Neuronal stem cell (in vitro differentiated cells): ENCODE measurements at regions not wholly inside any gene's neighbourhood (a gene's known extent, or its start where the extent isn't known, plus 50 kb on each side); places are given as distances from the start of the nearest gene placed in this dataset.
A peak's percentile ranks its signal among the peaks of the same experiment; 100 is the strongest.

Experiments used
- DNase-seq: peaks from one replicate; pipeline ENCODE4 v3.0.0-alpha.2; 2013; ENCODE audit warnings: low spot score
- H2AFZ ChIP-seq: one replicate; pipeline ENCODE4 v1.6.1; 2013; ENCODE audit warnings: mild to moderate bottlenecking, low read length, inconsistent platforms
- H2AK5ac ChIP-seq: 2 replicates; pipeline ENCODE4 v1.6.1; 2013; ENCODE audit warnings: low read depth, mild to moderate bottlenecking, inconsistent platforms, low read length, moderate library complexity, mixed read lengths
- H2BK120ac ChIP-seq: 2 replicates; pipeline ENCODE4 v1.6.1; 2013; ENCODE audit warnings: low read depth, mild to moderate bottlenecking, inconsistent platforms, low read length, moderate library complexity, mixed read lengths
- H2BK12ac ChIP-seq: one replicate; pipeline ENCODE4 v1.6.1; 2013; ENCODE audit warnings: low read length, inconsistent platforms
- H2BK15ac ChIP-seq: 2 replicates; pipeline ENCODE4 v1.6.1; 2013; ENCODE audit warnings: mild to moderate bottlenecking, low read length, inconsistent platforms, mixed read lengths
- H2BK5ac ChIP-seq: one replicate; pipeline ENCODE4 v1.6.1; 2013; ENCODE audit warnings: inconsistent platforms, mild to moderate bottlenecking, low read length, moderate library complexity
- H3K14ac ChIP-seq: one replicate; pipeline ENCODE4 v1.6.1; 2013; ENCODE audit warnings: low read length, inconsistent platforms
- H3K18ac ChIP-seq: 2 replicates; pipeline ENCODE4 v1.6.1; 2013; ENCODE audit warnings: low read length, inconsistent platforms
- H3K23ac ChIP-seq: 2 replicates; pipeline ENCODE4 v1.6.1; 2013; ENCODE audit warnings: low read depth, mild to moderate bottlenecking, mixed read lengths, low read length, inconsistent platforms; ENCODE audit not compliant: poor library complexity
- H3K27ac ChIP-seq: replicated peaks from 3 replicates; pipeline ENCODE4 v1.5.1; 2013; ENCODE audit warnings: low read length, inconsistent platforms
- H3K27me3 ChIP-seq, 3 experiments: 2 replicates each; pipeline ENCODE4 v1.6.1; 2013; ENCODE audit warnings: low read length in 3 of 3, mild to moderate bottlenecking in 2 of 3, inconsistent platforms in 1 of 3, low read depth in 1 of 3, mixed read lengths in 1 of 3, moderate library complexity in 1 of 3; ENCODE audit not compliant: control insufficient read depth in 3 of 3, insufficient read depth in 3 of 3
- H3K36me3 ChIP-seq, 2 donors: replicated peaks in 1 of 2; 2 replicates each; pipeline ENCODE4 v1.6.1; 2013; ENCODE audit warnings: low read length in 2 of 2; ENCODE audit not compliant: control insufficient read depth in 2 of 2, insufficient read depth in 2 of 2
- H3K4ac ChIP-seq: 2 replicates; pipeline ENCODE4 v1.6.1; 2013; ENCODE audit warnings: inconsistent platforms, mild to moderate bottlenecking, low read length, moderate library complexity
- H3K4me1 ChIP-seq, 2 donors: 1 replicate in 1 of 2; 2 replicates in 1 of 2; pipeline ENCODE4 v1.6.1; 2013; ENCODE audit warnings: low read length in 2 of 2, low read depth in 1 of 2; ENCODE audit not compliant: control insufficient read depth in 2 of 2, insufficient read depth in 1 of 2
- H3K4me2 ChIP-seq: one replicate; pipeline ENCODE4 v1.6.1; 2013; ENCODE audit warnings: mild to moderate bottlenecking, low read length, inconsistent platforms; ENCODE audit not compliant: insufficient read depth, poor library complexity, severe bottlenecking
- H3K4me3 ChIP-seq, 2 donors: 2 replicates each; pipeline ENCODE4 v1.5.1; 2013; ENCODE audit warnings: low read length in 2 of 2, mild to moderate bottlenecking in 2 of 2, inconsistent platforms in 1 of 2, moderate library complexity in 1 of 2
- H3K79me1 ChIP-seq: one replicate; pipeline ENCODE4 v1.6.1; 2013; ENCODE audit warnings: low read depth, mild to moderate bottlenecking, inconsistent platforms, low read length, moderate library complexity
- H3K9ac ChIP-seq: one replicate; pipeline ENCODE4 v1.6.1; 2013; ENCODE audit warnings: mild to moderate bottlenecking, low read depth, low read length, inconsistent platforms; ENCODE audit not compliant: poor library complexity
- H3K9me3 ChIP-seq, 2 donors: replicated peaks in 1 of 2; 2 replicates each; pipeline versions ENCODE3 to v1.6.1; 2013; ENCODE audit warnings: low read length in 2 of 2, mild to moderate bottlenecking in 2 of 2, inconsistent platforms in 1 of 2, low read depth in 1 of 2, mixed read lengths in 1 of 2, moderate library complexity in 1 of 2; ENCODE audit not compliant: control insufficient read depth in 2 of 2, insufficient read depth in 1 of 2
- H4K8ac ChIP-seq: one replicate; pipeline ENCODE4 v1.6.1; 2013; ENCODE audit warnings: low read depth, mild to moderate bottlenecking, inconsistent platforms, low read length, moderate library complexity
- H4K91ac ChIP-seq: one replicate; pipeline ENCODE4 v1.6.1; 2013; ENCODE audit warnings: low read length, low read depth, mild to moderate bottlenecking, inconsistent platforms; ENCODE audit not compliant: poor library complexity
- WGBS, 2 donors: extraction: QIAGEN DNeasy Blood & Tissue Kit; methylation state at CpG; one replicate each; pipeline ENCODE4 v1.1.7; 2013; ENCODE audit warnings: missing lambda C conversion rate in 2 of 2, mixed read lengths in 1 of 2; ENCODE audit not compliant: insufficient read length in 2 of 2, insufficient replicate concordance in 1 of 2; ENCODE audit errors: extremely low coverage in 2 of 2; 5-methylcytosine and 5-hydroxymethylcytosine counted together

DNA sequence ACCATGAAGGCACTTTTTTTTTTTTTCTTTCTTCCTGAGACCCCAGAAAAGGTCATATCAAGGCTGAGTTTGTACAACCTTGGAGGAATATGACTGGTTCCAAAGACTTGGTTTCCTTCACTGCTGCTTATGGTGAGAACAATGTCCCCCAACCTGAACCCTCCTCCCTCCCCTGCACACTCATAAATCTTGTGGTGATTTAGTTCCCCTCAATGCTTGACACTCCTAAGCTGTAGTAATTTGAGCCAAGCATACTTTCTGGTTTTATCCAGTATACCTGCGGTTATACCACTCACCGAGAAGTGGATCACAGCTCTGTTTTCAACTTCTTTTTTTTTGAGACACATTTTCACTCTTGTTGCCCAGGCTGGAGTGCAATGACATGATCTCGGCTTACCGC, 149.9 kb upstream of the KLF4 start:
- H3K23ac ChIP-seq = no peak overlapping the region
- WGBS, 2 donors = no CpG with 5 or more reads among the region's 4 CpGs
- H3K4me2 ChIP-seq = no peak overlapping the region
- no peaks in the 10 kb centered on the region for H3K36me3 ChIP-seq
- H2BK15ac ChIP-seq = no peak overlapping the region
- no peak overlapping the region for H4K8ac ChIP-seq
- H3K27me3 ChIP-seq = peaks cover 0 to 40% (median 20%) of the 10 kb centered on the region in 3 experiments
- H2AK5ac ChIP-seq = no peak overlapping the region
- H3K4me1 ChIP-seq = no peaks in the 10 kb centered on the region
- H3K14ac ChIP-seq = no peak overlapping the region
- no peak overlapping the region for H3K27ac ChIP-seq
- DNase-seq = no peak
- H3K9me3 ChIP-seq = no peaks in the 10 kb centered on the region
- H2BK5ac ChIP-seq = no peak overlapping the region
- H2BK12ac ChIP-seq = no peak overlapping the region
- no peaks in the 10 kb centered on the region for H3K79me1 ChIP-seq
- no peak overlapping the region for H2BK120ac ChIP-seq
- H3K4me3 ChIP-seq = no peak overlapping the region
- H3K9ac ChIP-seq = no peak overlapping the region
- H2AFZ ChIP-seq = no peak overlapping the region
- no peak overlapping the region for H3K4ac ChIP-seq
- no peak overlapping the region for H4K91ac ChIP-seq
- no peak overlapping the region for H3K18ac ChIP-seq

GRCh38 chr9:107638521-107639310, 149.1 kb upstream of the KLF4 start:
- no peak overlapping the region for H3K4ac ChIP-seq
- H2BK15ac ChIP-seq = no peak overlapping the region
- H2BK12ac ChIP-seq = no peak overlapping the region
- H3K4me2 ChIP-seq = no peak overlapping the region
- peaks cover 0 to 40% (median 20%) of the 10 kb centered on the region in 3 experiments for H3K27me3 ChIP-seq
- H3K4me1 ChIP-seq = no peaks in the 10 kb centered on the region
- no peak overlapping the region for H4K8ac ChIP-seq
- no peak overlapping the region for H2BK120ac ChIP-seq
- no peaks in the 10 kb centered on the region for H3K36me3 ChIP-seq
- H3K14ac ChIP-seq = no peak overlapping the region
- no CpG with 5 or more reads among the region's 7 CpGs for WGBS, 2 donors
- DNase-seq = no peak
- H2AK5ac ChIP-seq = no peak overlapping the region
- peak overlapping the region; percentile 90 for H2AFZ ChIP-seq
- H3K18ac ChIP-seq = no peak overlapping the region
- H3K9ac ChIP-seq = no peak overlapping the region
- no peak overlapping the region for H3K4me3 ChIP-seq
- no peaks in the 10 kb centered on the region for H3K79me1 ChIP-seq
- H3K27ac ChIP-seq = no peak overlapping the region
- H3K9me3 ChIP-seq = no peaks in the 10 kb centered on the region
- H4K91ac ChIP-seq = no peak overlapping the region
- no peak overlapping the region for H3K23ac ChIP-seq
- no peak overlapping the region for H2BK5ac ChIP-seq

- Histone ChIP-seq H3K4me3 (peak overlapping the region; percentile 38 to 76), H2BK15ac (no peak overlapping the region), H3K36me3 (no peaks in the 10 kb centered on the region), H3K9me3 (no peaks in the 10 kb centered on the region), H3K14ac (no peak overlapping the region), H4K8ac (no peak overlapping the region), H2AK5ac (no peak overlapping the region), H3K4me2 (peak overlapping the region; percentile 78), H2BK5ac (no peak overlapping the region), H3K4ac (no peak overlapping the region), H3K79me1 (no peaks in the 10 kb centered on the region), H3K18ac (peak overlapping the region; percentile 51), H4K91ac (no peak overlapping the region), H2AFZ (peak overlapping the region; percentile 90), H3K27me3 (peaks cover 0 to 40% (median 20%) of the 10 kb centered on the region in 3 experiments), H2BK120ac (no peak overlapping the region), H2BK12ac (no peak overlapping the region), H3K27ac (no peak overlapping the region), H3K4me1 (peaks cover 0 to 4% of the 10 kb centered on the region in 2 donors), H3K9ac (peak overlapping the region; percentile 9), H3K23ac (no peak overlapping the region)
- DNase-seq = peak; percentile 40
- no CpG with 5 or more reads among the region's 67 CpGs for WGBS, 2 donors
These were observed 148.2 kb upstream of the KLF4 start for GRCh38 chr9:107637421-107638420.
